Esophagus muscularis mucosa (tissue), 4 donors: ENCODE measurements at regions not wholly inside any gene's neighbourhood (a gene's known extent, or its start where the extent isn't known, plus 50 kb on each side); places are given as distances from the start of the nearest gene placed in this dataset.

Experiments used
- CTCF ChIP-seq, 3 experiments: fragments of 200-600 bp in 2 of 3; fragments of 450-650 bp in 1 of 3; sonication (generic) in 2 of 3; IDR thresholded peaks; one replicate each; pipeline ENCODE4 v1.5.1; 2017 to 2019; ENCODE audit warnings: antibody characterized with exemption in 3 of 3, mild to moderate bottlenecking in 2 of 3, moderate library complexity in 1 of 3
- EP300 ChIP-seq: sonication (generic); formaldehyde crosslinking; IDR thresholded peaks from one replicate; pipeline ENCODE4 v1.6.1; 2017; ENCODE audit warnings: antibody characterized with exemption
- POLR2A ChIP-seq: fragments of 450-650 bp; IDR thresholded peaks from one replicate; pipeline ENCODE4 v1.6.1; 2017; ENCODE audit warnings: antibody characterized with exemption, moderate library complexity, mild to moderate bottlenecking, low read depth

- TF ChIP-seq POLR2A (no peak), CTCF (IDR thresholded peaks at IDR 0.05) (no peak), EP300 (no peak)
Observed at GRCh38 chr20:39778431-39778830, 816.3 kb downstream of the DHX35 start.
